ENCODE measurements at regions not wholly inside any gene's neighbourhood (a gene's known extent, or its start where the extent isn't known, plus 50 kb on each side); places are given as distances from the start of the nearest gene placed in this dataset.
"Not testable (repeated sequence)": the region's sequence is repeated elsewhere in the genome, so short reads cannot be mapped to it uniquely, and the experiment has no call there.

DNA sequence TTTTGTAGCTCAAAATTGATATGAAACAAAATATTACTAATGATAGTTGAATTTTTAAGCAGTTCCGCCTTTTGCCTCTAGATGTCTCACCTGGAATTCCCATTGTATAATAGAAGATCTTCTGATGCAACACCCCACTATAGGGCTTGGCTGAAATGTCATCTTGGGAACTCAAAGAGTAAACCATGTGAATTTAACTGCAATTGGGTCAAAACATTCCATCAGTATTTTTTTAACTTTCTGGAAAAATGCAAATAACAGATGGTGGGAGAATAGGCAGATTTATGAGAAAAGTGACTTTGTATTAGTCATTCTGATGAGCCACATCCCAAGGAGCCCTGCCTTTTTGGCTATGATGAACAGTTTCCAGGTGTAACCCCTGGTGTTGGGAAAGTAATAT lies 489.9 kb downstream of the NYAP2 start:
- DNase-seq = no peak

DNA sequence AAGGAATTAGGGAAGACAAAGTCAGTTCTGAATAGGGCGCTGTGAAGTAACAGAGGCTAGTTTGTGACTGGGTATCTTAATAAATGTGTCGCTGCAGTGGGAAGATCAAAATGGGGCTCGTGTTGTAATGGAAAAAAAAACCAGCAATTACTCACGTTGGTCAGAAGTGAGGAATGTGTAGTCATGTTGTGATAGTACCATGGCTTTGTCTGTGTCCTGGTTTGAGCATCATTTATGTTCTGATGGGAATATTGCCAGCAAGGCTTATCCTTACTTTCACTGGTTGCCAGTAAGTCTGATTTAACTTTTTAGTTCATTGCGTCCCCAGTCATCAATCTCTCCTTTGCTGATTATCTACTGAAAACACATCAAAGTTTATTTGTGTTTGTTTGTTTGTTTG lies 467.6 kb downstream of the NYAP2 start:
- no peak for DNase-seq

DNA sequence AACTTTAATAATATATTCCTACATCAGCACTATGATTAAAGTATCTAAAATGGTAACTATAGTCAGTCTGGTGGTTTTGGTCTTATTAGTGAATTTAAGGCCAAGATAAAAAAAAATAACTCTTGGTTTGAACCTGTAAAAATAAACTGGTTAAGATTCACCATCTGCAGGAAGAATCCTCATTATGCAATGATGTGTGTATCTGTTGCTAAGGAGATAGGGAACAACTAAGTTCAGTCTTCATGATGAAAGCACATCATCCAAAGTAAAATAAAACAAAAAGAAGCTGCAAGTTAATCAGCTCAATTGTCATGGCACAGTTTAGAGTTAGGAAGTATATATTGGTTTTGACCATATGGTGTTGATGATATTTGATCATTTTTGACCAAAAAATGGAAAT lies 466.0 kb downstream of the NYAP2 start:
- no peak for DNase-seq

DNA sequence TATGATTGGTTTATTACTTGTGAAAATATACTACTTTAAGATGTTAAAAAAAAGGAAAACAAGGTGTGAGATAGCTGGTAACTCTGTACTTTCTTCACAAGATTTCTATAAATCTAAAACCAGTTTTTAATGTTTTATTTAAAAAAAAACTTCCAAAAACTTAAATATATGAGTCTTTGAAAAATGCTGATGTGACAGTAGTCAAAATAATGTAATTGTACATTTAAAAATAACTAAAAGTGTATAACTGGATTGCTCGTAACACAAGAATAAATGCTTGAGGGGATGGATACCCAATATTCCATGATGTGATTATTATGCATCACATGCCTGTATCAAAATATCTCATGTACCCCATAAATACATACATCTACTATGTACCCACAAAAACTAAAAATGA lies 464.9 kb downstream of the NYAP2 start:
- no peak for DNase-seq

DNA sequence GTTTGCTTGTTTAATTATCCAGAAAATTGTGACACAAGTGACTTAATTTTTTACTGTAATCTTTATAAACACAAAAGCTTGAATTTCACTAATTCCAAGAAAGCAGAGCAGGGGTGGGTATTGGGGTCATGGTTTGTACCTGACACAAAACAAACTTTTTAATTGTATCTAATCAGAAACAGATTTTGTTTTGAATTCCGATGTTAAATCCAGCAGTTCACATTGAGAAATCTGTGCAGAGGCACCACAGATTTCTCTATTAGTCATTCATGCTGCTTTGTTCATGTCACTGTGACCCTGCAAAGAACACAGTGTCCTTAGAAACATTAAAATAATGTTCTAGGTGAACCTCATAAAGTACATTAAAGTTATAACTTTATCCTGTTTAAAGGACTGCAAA lies 443.4 kb downstream of the NYAP2 start:
- DNase-seq = no peak

DNA sequence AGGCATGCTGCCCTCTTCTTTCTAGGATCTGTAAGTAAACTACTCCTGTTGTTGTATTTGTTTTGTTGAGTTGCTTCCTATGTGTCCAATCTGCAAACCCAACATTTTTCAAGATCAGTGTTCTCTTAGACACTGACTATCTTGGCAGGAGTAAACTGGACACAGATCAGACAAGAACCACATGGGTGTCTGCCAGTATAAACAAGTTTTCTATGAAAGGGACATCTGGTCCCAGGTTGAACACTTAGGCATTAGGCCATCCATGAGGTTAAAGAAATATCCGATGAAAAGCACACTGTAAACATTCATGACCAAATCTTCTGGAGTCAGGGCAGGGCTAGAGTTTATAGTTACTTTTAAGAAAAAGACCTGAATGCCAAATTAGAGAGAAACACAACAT lies 441.8 kb downstream of the NYAP2 start:
- no peak for DNase-seq

DNA sequence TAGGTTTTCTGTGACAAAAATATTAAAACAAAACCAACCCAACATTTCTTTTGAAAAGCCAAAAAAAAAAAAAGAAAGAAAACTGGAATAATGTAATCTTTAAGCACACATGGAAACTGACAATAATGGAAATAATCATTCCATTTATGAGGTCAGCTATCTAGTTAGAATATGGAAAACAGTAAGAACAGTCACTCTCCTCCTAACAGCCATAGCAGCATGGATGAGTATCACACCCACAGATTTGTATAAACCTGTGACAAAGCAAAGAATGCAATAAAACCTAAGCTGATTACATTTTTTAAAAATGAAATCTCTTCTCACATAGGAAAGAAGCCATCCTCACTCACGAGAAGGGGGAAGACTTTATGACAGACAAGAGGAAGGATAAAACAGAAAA lies 437.8 kb downstream of the NYAP2 start:
- no peak for DNase-seq

DNA sequence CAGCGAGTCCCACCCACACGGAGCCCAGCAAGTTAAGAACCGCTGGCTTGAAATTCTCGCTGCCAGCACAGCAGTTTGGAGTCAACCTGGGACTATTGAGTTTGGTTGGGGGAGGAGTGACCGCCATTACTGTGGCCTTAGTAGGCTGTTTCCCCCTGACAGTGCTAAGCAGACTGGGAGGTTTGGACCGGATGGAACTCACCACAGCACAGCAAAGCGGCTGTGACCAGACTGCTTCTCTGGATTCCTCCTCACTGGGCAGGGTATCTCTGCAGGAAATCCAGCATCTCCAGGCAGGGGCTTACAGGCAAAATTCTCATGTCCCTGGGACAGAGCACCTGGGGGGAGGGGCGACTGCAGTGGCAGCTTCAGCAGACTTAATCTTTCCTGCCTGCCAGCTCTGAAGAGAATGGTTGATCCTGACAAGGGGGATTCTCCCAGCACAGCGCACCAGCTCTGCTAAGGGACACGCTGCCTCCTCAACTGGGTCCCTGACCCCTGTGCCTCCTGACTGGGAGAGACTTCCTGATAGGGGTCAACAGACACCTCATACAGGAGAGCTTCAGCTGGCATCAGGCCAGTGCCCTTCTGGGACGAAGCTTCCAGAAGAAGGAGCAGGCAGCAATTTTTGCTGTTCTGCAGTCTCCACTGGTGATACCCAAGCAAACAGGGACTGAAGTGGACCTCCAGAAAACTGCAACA lies 425.4 kb downstream of the NYAP2 start:
- DNase-seq = no peak

DNA sequence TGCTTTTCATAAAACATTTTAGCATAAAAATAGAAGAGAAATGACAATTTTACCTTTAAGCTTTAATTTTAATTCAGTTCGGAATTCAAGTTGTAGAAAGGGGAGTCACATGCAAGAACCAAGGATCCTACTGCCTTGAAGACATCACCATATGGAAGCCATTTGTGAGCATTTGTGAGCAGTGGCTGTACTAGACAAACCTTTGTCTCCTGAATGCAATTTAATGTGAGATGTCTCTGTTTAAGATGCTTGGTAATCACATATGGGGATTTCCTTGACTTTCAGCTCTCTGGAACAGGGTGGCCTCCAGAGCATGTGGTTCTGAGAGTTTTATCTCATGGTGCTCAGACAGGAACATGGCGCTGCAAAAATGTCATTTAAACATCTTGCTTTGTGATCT lies 421.8 kb downstream of the NYAP2 start:
- DNase-seq = no peak

DNA sequence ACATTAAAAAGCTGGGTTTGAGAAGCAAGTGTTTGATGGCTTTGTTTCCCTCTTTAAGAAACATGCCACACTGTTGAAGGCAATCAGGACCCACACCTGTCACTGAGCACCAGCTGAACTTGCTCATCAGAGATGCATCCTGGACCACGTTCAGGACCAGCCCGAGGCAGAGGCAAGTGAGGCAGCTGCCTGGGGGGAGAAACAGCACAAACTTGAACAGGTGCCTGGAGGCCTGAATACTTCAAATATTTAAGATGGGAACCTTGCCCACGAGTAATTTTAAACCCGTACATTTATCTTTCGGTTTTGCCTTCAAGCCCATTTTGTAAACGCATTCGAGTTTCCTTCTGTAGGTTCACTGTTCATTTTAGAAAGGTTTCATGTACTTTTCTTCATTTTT lies 421.3 kb downstream of the NYAP2 start:
- no peak for DNase-seq

DNA sequence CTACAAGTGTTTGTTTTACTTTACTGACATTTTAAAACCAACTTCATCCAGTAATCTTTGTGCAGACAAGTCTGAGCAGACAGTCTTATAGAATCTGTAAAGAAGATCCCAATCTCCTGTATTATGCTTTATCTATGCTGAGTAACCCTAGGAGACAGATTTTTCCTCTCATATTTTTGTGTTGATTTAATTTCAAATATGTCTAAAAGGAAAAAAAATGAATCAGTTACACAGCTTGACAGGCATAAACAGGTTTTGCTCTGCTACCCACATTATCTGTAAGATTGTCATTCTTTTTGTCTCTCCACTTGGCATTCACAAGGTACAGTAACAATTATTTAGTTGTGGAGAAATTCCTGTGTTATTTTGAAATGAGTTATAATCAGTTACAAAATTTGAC lies 415.0 kb downstream of the NYAP2 start:
- no peak for DNase-seq

DNA sequence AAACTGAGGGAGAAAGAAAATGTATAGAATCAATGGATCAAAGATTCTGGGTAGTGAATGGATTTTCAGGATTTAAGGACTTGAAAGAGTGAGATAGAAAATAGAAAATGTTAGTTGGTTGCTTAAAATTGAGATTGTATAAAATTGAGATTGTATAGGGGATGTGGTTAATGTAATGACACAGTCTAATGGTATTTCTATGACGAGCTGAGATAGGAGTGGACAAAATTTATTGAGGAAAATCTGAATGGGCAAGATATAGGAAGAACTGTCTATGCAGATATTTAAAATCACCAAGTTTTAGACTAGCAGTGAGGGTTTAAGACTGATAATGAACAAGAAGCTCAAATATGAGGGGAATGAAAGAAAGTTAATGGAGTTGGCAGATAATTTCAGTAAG lies 406.6 kb downstream of the NYAP2 start:
- no peak for DNase-seq

DNA sequence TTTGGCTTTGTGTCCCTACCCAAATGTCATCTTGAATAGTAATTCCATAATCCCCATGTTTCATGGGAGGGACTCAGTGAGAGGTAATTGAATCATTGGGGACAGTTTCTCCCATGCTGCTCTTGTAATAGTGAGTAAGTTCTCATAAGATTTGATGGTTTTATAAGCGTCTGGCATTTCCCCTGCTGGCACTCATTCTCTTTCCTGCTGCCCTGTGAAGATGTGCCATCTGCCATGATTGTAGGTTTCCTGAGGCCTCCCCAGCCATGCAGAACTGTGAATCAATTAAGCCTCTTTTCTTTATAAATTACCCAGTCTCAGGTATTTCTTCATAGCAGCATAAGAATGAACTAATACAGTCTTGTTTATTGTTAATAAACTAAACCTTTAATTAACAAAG lies 402.6 kb downstream of the NYAP2 start:
- not testable (repeated sequence) for DNase-seq

DNA sequence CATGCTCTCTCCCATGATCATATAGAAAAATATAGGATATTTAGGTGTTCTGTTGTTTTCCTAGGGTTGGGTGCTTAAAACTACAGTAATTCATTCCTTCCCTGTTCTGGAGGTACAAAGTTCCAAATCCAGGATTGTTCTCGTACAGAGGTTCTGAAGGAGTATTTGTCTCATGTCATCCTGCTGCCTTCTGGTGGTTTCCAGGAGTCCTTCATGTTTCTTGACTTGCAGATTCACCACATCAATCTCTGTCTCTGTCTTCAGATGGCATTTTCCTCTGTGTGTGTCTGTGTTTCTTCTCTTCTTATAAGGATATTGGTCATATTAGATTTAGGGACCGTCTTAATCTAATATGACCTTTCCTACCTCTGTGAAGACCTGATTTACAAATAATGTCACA lies 397.9 kb downstream of the NYAP2 start:
- no peak for DNase-seq

DNA sequence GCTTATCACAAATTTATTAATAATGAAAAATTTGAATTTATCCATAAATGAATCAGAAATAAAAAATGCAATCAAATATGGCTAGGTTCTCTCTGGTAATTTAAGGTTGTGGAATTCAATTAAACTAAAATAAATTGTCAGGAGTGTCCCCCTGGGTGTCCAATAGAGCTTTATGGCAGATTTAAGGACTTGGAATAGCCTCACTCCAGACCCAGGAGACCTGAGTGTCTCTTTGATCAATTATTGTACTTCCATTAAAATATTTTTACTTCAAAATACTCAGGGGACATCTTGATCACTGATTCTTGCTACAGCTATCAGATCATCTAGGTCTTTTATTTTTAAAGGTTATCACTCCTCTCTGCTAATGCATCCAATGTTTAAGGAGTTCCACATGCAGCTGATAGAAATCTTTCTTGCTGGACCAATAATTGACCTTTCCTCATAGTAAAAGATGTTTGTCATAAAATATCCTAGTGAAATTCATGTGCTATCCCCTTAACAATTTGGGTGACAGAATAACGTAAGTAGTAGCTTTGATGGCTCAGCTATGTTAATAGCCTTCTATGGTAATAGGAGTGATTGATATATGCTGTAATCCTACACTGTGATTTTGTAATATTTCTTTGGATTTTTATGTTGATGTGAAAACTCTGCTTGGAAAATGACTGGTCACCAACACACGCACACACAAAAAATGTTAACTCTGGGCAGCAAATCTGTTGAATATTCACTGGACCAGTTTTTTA lies 395.3 kb downstream of the NYAP2 start:
- DNase-seq = no peak

DNA sequence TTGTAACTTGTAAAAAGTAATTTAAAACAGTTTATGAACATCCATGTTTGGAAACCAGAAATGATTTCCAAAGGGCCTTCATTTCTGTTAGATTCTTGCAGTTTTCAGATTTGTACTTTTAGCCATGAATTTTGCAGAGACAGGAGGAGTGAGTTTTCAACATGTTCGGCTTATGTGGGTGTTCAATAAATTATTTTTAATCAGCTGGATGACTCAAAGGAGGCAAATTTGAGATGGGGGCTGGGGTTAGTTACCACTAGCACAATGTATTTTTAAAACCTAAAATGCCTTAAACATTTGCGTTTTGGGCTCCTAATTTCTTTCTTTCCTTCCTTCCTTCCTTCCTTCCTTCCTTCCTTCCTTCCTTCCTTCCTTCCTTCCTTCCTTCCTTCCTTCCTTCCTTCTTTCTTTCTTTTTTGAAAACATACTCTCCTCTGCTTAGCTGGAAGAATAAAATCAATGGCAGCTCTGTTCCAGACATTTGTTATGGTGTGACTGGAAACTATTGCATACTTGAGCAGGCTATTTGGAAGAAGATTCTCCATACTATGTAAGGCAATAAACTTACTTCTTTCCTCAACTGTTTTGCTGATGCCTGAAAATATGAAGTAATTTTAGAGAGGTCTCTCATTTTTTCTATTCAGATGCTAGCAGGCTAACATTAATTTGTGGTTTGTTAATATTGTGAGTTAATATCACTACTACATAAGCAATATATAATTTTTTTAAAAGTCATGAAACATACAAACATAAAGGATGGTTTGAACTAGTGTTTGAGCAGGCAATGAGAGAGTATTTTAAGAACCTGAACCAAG lies 394.4 kb downstream of the NYAP2 start:
- DNase-seq = no peak

DNA sequence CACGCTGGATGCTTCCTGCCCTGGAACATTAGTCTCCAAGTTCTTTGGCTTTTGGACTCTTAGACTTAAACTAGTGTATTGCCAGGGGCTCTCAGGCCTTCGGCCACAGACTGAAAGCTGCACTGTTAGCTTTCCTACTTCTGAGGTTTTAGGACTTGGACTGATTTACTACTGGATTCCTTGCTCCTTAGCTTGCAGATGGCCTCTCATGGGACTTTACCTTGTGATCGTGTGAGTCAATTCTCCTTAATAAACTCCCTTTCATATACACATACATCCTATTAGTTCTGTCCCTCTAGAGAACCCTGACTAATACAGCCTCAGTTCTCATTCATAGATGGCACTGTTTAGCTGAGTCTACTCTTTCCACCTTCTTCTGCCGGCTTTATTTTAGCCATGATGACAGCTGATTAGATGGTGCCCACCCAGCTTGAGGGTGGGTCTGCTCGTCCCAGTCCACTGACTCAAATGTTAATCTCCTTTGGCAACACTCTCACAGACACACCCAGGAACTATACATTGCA lies 389.1 kb downstream of the NYAP2 start:
- no peak for DNase-seq

DNA sequence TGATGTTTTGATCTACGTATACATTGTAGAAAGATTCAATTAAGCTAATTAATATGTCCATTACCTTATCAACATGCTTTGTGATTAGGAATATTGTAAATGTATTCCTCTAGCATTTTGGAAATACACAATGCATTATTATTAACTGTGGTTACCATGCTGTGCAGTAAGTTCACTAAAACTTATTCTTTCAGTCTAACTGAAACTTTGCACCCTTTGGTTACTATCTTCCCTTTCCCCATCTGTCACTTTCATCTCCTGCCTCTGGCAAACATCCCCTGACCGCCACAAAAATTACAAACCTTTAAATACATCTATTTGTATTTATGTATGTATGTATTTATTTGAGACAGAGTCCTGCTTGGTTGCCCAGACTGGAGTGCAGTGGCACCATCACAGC lies 388.0 kb downstream of the NYAP2 start:
- DNase-seq = no peak

DNA sequence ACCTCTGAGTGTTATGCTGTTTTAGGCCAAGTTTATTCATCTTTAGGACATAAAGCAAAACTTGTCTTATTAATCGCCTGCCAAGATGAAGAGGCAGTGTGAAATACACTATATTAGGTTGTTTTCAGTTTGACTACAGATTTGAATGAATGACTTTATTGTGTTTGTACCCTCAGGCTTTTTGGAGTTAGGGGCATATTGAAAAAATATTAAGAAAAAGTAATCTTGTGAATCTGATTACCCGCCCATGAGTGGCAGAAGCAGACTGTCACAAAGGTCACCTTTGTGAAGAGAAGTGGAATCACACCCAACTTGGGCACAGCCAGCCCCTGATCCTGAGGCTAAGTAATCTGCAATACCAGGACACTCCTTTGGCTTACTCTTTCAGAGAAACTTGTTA lies 382.5 kb downstream of the NYAP2 start:
- no peak for DNase-seq

DNA sequence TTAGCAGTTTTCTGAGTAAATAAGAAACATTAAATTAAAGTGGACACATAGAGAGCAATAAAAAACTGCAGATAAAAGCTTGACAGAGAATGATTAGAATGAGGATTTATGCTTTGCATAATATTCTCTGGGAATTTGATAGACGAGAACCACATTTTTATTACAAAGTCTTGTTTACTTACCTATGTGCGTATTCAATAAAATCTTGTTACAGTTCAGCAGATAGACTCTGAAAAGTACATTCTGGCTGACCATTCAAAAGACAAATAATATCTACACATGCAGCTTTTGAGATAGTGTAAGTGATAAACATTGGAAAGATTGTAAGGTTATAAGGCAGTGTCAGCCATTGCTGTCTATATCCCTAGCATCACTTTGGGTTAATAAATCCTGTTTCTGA lies 381.6 kb downstream of the NYAP2 start:
- DNase-seq = no peak

DNA sequence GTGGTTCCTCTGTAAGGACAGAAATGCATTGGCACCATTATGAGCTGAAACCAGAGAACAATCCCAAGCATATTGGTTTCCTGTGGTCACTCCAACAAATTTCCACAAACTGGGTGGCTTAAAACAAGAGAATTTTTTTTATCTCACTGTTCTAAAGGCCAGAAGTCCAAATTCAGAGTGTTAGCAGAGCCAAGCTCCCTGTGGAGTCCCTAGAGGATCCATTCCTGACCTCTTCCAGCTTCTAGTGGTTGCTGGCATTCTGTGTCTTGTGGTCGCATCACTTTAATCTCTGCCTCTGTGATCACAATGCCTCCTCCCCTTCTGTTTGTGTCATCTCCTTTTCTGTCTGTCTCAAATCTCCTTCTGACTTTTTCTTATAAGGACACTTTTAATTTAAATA lies 380.3 kb downstream of the NYAP2 start:
- DNase-seq = no peak

DNA sequence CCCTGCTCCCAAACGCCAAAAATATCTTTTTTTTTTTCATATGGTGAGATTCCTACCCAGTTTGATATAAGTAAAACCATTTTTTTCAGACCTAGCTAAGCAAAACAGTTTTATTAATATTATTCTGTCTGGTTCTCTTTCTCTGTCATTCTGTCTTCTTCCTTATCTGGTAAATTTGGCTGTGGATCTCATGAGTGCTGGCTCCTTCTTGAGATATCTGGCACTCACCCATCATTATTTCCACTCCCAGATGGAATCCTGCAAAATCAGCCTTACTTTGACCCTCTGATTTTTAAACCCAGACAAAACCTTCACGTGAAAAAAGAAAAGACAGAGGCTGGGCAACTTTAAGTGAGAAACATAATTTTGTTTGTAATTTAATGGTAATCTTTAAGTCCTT lies 373.6 kb downstream of the NYAP2 start:
- no peak for DNase-seq

DNA sequence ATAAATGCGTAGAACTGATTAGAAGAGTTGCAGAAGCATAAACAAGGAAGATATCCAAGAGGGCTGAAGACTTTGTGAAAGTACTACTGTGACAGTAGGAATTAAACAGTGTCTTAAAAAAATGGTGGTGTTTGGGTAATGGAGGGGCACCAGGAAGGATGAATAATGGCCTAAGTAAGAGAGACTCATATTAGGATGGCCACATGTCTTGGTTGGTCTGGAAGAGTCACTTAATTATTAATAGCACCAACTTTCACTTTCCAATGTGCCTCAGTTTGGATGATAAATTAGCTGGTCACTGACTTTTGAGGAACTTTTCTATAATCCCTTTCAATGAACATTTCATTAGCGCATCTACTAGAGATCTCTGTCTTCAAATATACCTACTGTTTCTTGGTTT lies 372.2 kb downstream of the NYAP2 start:
- no peak for DNase-seq

DNA sequence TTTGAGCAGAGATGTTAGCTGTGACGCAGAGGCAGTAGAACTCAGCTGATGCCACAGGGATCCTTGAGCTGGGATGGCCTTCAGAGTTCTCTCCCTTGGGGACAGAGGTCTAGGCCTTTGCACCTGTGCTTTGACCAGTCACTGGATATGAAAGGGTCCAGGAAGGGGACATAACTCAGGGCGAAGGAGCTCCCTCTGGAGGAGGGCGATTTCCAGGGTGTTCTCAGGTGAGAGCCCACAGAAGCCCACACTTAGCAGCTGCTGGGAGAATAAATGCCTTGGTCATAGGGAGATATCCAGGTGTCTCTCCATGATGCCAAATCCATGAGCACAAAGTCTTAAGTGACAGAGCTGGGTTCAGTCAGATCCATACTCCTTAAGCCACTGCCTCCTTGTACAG lies 369.2 kb downstream of the NYAP2 start:
- DNase-seq = no peak

Measured in CD4-positive, alpha-beta T cell treated with Interferon gamma for 1 hour (primary cell).